ENCODE measurements at regions not wholly inside any gene's neighbourhood (a gene's known extent, or its start where the extent isn't known, plus 50 kb on each side); places are given as distances from the start of the nearest gene placed in this dataset.

GRCh38 chr3:164306042-164306441 is 772.3 kb downstream of the SI start:
- no peak for TF ChIP-seq GLI2 (tag by site-specific recombination; IDR thresholded peaks at IDR 0.05; ENCODE audit: borderline replicate concordance, low read depth)
- TF ChIP-seq ZNF223 (tag by site-specific recombination; IDR thresholded peaks at IDR 0.05) = no peak
- TF ChIP-seq ZNF791 (tag by site-specific recombination; IDR thresholded peaks at IDR 0.05) = no peak
- no peak for TF ChIP-seq ZNF335 (tag by site-specific recombination; conservative IDR thresholded peaks at IDR 0.05)
- no peak for TF ChIP-seq GLIS1 (tag by site-specific recombination; IDR thresholded peaks at IDR 0.05)
- TF ChIP-seq, protein P1, sequence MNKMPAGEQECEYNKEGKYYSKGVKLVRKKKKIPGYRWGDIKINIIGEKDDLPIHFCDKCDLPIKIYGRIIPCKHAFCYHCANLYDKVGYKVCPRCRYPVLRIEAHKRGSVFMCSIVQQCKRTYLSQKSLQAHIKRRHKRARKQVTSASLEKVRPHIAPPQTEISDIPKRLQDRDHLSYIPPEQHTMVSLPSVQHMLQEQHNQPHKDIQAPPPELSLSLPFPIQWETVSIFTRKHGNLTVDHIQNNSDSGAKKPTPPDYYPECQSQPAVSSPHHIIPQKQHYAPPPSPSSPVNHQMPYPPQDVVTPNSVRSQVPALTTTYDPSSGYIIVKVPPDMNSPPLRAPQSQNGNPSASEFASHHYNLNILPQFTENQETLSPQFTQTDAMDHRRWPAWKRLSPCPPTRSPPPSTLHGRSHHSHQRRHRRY (tag by site-specific recombination; IDR thresholded peaks at IDR 0.05) = no peak
- no peak for TF ChIP-seq YY1 (tag by site-specific recombination; IDR thresholded peaks at IDR 0.05)
- TF ChIP-seq ZNF639 (tag by site-specific recombination; IDR thresholded peaks at IDR 0.05) = no peak
- TF ChIP-seq FEZF1 (tag by site-specific recombination; IDR thresholded peaks at IDR 0.05) = no peak
- TF ChIP-seq ZNF214 (tag by site-specific recombination; IDR thresholded peaks at IDR 0.05; ENCODE audit: borderline replicate concordance) = no peak
- no peak for TF ChIP-seq SETDB1 (IDR thresholded peaks at IDR 0.05; ENCODE audit: insufficient read length, low read length)
- TF ChIP-seq ZBTB44 (tag by site-specific recombination; IDR thresholded peaks at IDR 0.05) = no peak
- TF ChIP-seq ZNF830 (tag by site-specific recombination; IDR thresholded peaks at IDR 0.05; ENCODE audit: low read depth) = no peak
- no peak for TF ChIP-seq SP3 (tag by site-specific recombination; IDR thresholded peaks at IDR 0.05)
- no peak for TF ChIP-seq SALL2 (tag by site-specific recombination; IDR thresholded peaks at IDR 0.05; ENCODE audit: borderline replicate concordance)
- no peak for TF ChIP-seq ZNF596 (tag by site-specific recombination; IDR thresholded peaks at IDR 0.05)
- no peak for TF ChIP-seq ZNF701 (tag by site-specific recombination; IDR thresholded peaks at IDR 0.05)
- no peak for TF ChIP-seq ZEB2 (tag by site-specific recombination; IDR thresholded peaks at IDR 0.05)
- no peak for TF ChIP-seq ZNF202 (tag by site-specific recombination; IDR thresholded peaks at IDR 0.05; ENCODE audit: borderline replicate concordance)
- H3K4me3 ChIP-seq (ENCODE audit: low read depth, low read length) = no peak overlapping the region
- no peaks in the 10 kb centered on the region for H3K36me3 ChIP-seq (ENCODE audit: control insufficient read depth in 2 of 2, insufficient read depth in 1 of 2, low read length in 2 of 2)
- POLR2A ChIA-PET = no interaction called here
- no peaks in the 10 kb centered on the region for H3K4me1 ChIP-seq (ENCODE audit: control insufficient read depth, insufficient read depth, low read length)
- CTCF ChIA-PET = interaction anchor here (0.6 kb wide), 1 partner anchor 71 kb away, joined by 4 read pairs; no protein-coding TSS in a partner anchor
- no peak overlapping the region for H3K27ac ChIP-seq (ENCODE audit: extremely low read depth, low read depth, low read length)
- no peaks in the 10 kb centered on the region for H3K9me3 ChIP-seq (ENCODE audit: control insufficient read depth, insufficient read depth, low read depth, low read length)

GRCh38 chr3:164303894-164304293 is 774.4 kb downstream of the SI start:
- no peak overlapping the region for H3K27ac ChIP-seq (ENCODE audit: extremely low read depth, low read depth, low read length)
- TF ChIP-seq ZSCAN23 (tag by site-specific recombination; IDR thresholded peaks at IDR 0.05) (no peak), ZBTB20 (tag by site-specific recombination; IDR thresholded peaks at IDR 0.05) (no peak), ZNF639 (tag by site-specific recombination; IDR thresholded peaks at IDR 0.05) (no peak), KLF10 (tag by site-specific recombination; IDR thresholded peaks at IDR 0.05) (no peak), ZNF624 (tag by site-specific recombination; IDR thresholded peaks at IDR 0.05) (no peak), ZNF501 (tag by site-specific recombination; IDR thresholded peaks at IDR 0.05) (no peak), ZSCAN18 (tag by site-specific recombination; IDR thresholded peaks at IDR 0.05) (no peak), ZNF416 (tag by site-specific recombination; IDR thresholded peaks at IDR 0.05) (no peak)
- H3K9me3 ChIP-seq (ENCODE audit: control insufficient read depth, insufficient read depth, low read depth, low read length) = no peaks in the 10 kb centered on the region
- no peaks in the 10 kb centered on the region for H3K4me1 ChIP-seq (ENCODE audit: control insufficient read depth, insufficient read depth, low read length)
- no peaks in the 10 kb centered on the region for H3K36me3 ChIP-seq (ENCODE audit: control insufficient read depth in 2 of 2, insufficient read depth in 1 of 2, low read length in 2 of 2)
- ChIA-PET CTCF (no interaction called here), POLR2A (no interaction called here)
- H3K4me3 ChIP-seq (ENCODE audit: low read depth, low read length) = no peak overlapping the region

Measured in HEK293 (cell line).